Activated naive CD4-positive, alpha-beta T cell treated with Interleukin-2 at 50 U/mL for 16 hours (primary cell): ENCODE measurements at regions not wholly inside any gene's neighbourhood (a gene's known extent, or its start where the extent isn't known, plus 50 kb on each side); places are given as distances from the start of the nearest gene placed in this dataset.

Source experiments
- DNase-seq: peaks from one replicate; pipeline ENCODE4 v3.0.0-alpha.2; 2020

GRCh38 chr5:74042959-74043358 is 417.0 kb downstream of the ARHGEF28 start:
- no peak for DNase-seq

- DNase-seq = no peak
Observed at GRCh38 chr5:74042559-74042958, 416.6 kb downstream of the ARHGEF28 start.

GRCh38 chr5:74041913-74042312 is 415.9 kb downstream of the ARHGEF28 start:
- no peak for DNase-seq

GRCh38 chr5:74040811-74041491 is 415.0 kb downstream of the ARHGEF28 start:
- DNase-seq = no peak

GRCh38 chr5:74040065-74040551 is 414.1 kb downstream of the ARHGEF28 start:
- no peak for DNase-seq

- no peak for DNase-seq
Observed at GRCh38 chr5:74037321-74037720, 411.3 kb downstream of the ARHGEF28 start.

GRCh38 chr5:74035521-74035937 is 409.5 kb downstream of the ARHGEF28 start:
- DNase-seq = no peak

- no peak for DNase-seq
Observed at GRCh38 chr5:74034733-74035132, 408.7 kb downstream of the ARHGEF28 start.

GRCh38 chr5:74032617-74033016 is 406.6 kb downstream of the ARHGEF28 start:
- no peak for DNase-seq

- no peak for DNase-seq
Observed at GRCh38 chr5:74031536-74031935, 405.5 kb downstream of the ARHGEF28 start.

- DNase-seq = no peak
Observed at GRCh38 chr5:74030821-74031220, 404.8 kb downstream of the ARHGEF28 start.

- no peak for DNase-seq
Observed at GRCh38 chr5:74030371-74030770, 404.4 kb downstream of the ARHGEF28 start.

GRCh38 chr5:74028976-74029375 is 403.0 kb downstream of the ARHGEF28 start:
- no peak for DNase-seq

GRCh38 chr5:74028406-74028805 is 402.4 kb downstream of the ARHGEF28 start:
- DNase-seq = no peak

- no peak for DNase-seq
Observed at GRCh38 chr5:74027732-74028338, 401.8 kb downstream of the ARHGEF28 start.

GRCh38 chr5:74026310-74026709 is 400.3 kb downstream of the ARHGEF28 start:
- DNase-seq = no peak

- no peak for DNase-seq
Observed at GRCh38 chr5:74021126-74021525, 395.1 kb downstream of the ARHGEF28 start.

GRCh38 chr5:74020503-74020902 is 394.5 kb downstream of the ARHGEF28 start:
- DNase-seq = no peak

- DNase-seq = no peak
Observed at GRCh38 chr5:74019923-74020322, 393.9 kb downstream of the ARHGEF28 start.

- no peak for DNase-seq
Observed at GRCh38 chr5:74017786-74018211, 391.8 kb downstream of the ARHGEF28 start.

- no peak for DNase-seq
Observed at GRCh38 chr5:74017112-74017511, 391.1 kb downstream of the ARHGEF28 start.

GRCh38 chr5:74016373-74016772 is 390.4 kb downstream of the ARHGEF28 start:
- no peak for DNase-seq

- no peak for DNase-seq
Observed at GRCh38 chr5:74015716-74016115, 389.7 kb downstream of the ARHGEF28 start.

GRCh38 chr5:74013222-74013621 is 387.2 kb downstream of the ARHGEF28 start:
- no peak for DNase-seq

- DNase-seq = no peak
Observed at GRCh38 chr5:74009502-74009901, 383.5 kb downstream of the ARHGEF28 start.
